A172 (cell line): ENCODE measurements at regions not wholly inside any gene's neighbourhood (a gene's known extent, or its start where the extent isn't known, plus 50 kb on each side); places are given as distances from the start of the nearest gene placed in this dataset.
"Not testable (repeated sequence)": the region's sequence is repeated elsewhere in the genome, so short reads cannot be mapped to it uniquely, and the experiment has no call there.

Experiments used
- DNase-seq: peaks from one replicate; pipeline ENCODE4 v3.0.0-alpha.2; 2015; ENCODE audit warnings: low spot score

- no peak for DNase-seq
Observed at GRCh38 chr16:64305663-64306062, 816.2 kb downstream of the CDH11 start.

DNA sequence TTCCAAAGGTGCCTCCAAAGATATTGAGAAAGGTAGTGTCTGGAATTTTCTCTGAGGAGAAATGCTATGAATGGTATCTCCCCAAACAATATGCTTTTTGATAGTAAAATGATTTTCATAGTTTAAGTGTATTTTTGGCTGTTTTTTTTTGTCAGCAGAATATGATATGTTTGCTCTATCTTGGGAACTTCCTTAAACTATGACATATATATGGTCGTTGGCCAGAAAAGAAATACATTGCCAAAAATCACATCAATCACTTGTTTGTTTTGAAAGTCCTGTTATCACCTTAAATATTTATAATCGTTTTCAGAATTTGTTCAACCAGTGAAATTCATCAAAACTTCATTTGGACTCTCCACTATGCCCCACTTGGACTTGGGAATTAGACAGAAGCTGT, 816.9 kb downstream of the CDH11 start:
- DNase-seq = no peak

GRCh38 chr16:64304396-64304795, 817.5 kb downstream of the CDH11 start:
- DNase-seq = no peak

DNA sequence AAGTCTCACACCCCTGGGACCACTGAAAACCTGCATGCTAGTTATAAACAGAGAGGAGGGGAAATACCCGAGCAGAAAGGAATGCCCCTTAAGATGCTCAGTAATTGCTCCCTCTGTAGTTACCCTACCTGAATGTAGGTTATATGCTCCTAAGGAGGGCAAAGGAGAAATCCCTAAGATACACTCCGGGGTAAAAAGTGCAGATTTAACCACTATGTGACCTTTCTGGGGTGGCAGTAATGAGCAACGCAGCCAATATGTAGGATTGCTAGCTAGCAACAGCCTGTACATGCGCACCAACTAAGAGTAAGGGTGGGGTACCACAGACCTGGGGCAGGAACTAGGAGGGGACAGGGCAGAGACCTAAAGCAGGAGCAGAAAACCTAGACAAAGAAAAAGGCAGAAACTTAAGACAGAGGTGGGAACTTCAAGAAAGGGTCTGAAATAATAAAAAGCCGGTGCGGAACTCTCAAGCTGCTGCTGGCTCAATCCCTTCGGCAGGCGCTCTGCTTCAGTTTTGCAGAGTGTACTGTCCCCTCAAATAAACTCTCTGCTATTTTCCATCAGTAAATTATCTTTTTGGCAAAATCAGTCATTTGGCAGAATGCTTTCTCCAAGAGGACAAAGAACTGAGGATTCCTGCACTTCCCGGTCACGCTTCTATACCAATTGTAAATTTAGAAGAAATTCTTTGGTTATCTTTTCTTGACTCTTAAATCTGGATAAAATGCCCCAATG, 823.8 kb downstream of the CDH11 start:
- no peak for DNase-seq

DNA sequence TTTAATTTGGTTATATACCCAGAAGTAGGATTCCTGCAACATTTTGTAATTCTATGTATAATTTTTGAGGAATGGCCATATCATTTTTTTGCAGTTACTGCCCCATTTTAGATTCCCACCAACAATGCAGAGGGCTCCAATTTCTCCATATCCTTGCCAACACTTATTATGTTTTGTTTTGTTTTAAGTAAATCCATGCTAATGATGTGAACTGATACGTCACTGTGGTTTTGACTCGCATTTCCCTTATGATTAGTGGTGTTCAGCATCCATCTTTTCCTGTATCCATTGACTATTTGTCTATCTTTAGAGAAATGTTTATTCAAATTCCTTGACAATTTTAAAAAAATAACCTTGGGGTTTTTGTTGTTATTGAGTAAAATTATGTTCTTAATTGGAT, 826.4 kb downstream of the CDH11 start:
- no peak for DNase-seq

GRCh38 chr16:64292953-64293352, 828.9 kb downstream of the CDH11 start:
- DNase-seq = no peak

GRCh38 chr16:64292161-64292560, 829.7 kb downstream of the CDH11 start:
- no peak for DNase-seq

DNA sequence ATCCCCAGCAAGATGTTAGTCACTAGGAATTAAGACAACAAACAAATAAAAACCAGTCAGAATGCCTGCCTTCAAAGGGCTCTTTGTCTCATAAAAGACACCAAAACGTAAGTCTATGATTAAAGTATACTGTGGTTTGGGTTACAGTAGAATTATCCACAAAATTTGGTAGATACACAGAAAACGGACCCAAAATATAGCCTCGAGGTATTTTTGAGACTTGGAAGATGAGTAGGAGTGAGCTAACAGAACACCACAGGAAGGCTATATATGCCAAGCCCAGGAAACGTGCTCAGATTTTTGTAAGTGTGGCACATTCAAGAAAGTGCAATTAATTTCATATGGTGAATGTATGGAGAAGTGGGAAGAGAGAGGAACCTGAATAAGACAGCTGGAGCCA, 831.4 kb downstream of the CDH11 start:
- no peak for DNase-seq

GRCh38 chr16:64287655-64288528, 834.0 kb downstream of the CDH11 start:
- DNase-seq = no peak

DNA sequence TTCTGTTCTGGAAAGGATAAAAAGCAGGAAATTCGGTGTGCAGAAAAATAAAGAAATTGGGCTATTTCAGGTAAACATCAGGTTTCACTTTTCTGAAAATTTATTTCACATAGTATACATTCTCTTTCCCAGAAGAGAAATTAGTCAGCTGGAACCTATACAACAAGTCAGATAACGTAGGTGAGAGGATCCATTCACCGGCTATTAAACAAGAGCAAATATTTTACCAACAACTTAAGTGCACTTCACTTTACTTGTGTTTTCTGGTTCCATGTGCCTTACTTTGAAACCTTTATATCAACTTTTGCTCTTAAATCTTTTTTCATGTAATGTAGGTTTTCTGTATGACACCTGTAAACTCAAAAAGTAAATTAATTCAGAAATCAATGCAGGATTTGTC, 839.7 kb downstream of the CDH11 start:
- no peak for DNase-seq

GRCh38 chr16:64280317-64280716, 841.5 kb downstream of the CDH11 start:
- DNase-seq = no peak

GRCh38 chr16:64278196-64278595, 843.7 kb downstream of the CDH11 start:
- DNase-seq = no peak

- no peak for DNase-seq
Observed at GRCh38 chr16:64276646-64277045, 845.2 kb downstream of the CDH11 start.

- DNase-seq = no peak
Observed at GRCh38 chr16:64272028-64272427, 849.8 kb downstream of the CDH11 start.

GRCh38 chr16:64269756-64270155, 852.1 kb downstream of the CDH11 start:
- no peak for DNase-seq

GRCh38 chr16:64265756-64266155, 856.1 kb downstream of the CDH11 start:
- DNase-seq = no peak

DNA sequence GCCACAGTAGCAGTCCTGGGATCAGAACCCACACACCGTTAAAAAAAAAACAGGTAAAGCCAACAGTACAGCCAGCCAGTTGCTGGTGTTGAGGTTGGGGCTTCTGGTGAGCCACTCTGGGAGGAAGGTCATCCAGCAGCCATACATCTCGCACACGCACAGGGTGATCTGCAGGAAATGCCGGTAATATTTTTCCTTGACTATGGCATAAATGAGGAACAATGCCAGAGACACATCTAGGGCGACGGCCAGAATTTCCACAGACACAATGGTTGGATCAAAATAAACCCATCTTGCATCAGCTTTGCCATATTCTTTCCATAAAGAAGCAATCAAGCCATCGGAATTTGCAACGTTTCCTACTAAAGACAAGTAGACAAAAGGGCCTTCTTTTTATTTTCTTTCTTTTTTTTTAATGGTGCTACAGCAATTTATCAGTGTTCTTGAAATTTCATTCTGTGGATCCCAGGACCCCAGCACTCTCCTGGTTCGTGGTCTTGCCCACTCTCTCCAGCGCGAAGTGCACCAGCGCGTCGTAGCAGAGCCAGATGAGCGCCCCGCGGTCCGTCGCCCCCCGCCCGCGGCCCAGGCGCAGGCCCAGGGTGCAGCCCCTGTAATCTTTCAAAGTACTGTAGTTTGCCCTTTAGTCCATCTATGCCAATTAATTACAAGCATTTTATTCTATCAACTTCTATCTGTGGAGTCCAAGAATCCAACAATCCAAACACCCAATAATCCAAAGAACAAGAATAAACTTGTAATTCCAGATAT, 861.0 kb downstream of the CDH11 start:
- DNase-seq = not testable (repeated sequence)

GRCh38 chr16:64254443-64255367, 867.2 kb downstream of the CDH11 start:
- no peak for DNase-seq

DNA sequence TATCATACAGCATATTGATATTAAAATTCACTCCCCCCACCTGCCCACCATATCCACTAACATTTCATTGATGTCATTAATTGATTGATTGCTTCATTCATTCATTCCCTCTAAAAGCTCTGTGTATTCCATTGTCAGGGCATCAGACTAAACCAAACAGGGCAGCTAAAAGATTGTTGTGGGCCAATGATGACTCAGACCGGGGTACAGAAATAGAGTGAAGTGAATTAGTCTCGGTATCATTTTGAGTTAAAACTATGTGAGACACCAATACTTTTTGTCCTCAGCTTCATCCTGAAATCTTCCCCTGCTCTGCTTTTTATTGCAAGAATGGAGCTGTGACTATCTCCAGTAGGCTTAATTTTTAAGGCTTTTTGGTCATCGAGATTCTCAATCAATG, 868.3 kb downstream of the CDH11 start:
- DNase-seq = no peak

DNA sequence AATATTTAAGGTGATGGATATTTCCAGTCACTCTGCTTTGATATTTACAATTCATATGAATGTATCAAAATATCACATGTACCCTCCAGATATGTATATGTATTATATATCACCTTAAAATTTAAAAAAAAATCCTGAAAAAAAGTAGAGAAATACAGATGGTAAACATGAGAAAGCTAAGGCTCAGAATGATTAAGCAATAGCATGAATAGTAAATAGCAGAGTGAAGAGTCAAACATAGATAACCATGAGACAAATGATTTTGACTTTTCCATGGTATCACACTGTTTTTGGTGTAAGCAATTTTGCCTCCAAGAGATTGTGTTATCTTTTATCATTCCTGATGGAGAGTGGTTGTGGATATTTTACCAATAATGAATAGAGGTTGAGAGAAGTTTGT, 868.8 kb downstream of the CDH11 start:
- DNase-seq = no peak

GRCh38 chr16:64251742-64252141, 870.1 kb downstream of the CDH11 start:
- no peak for DNase-seq
